Stimulated activated CD8-positive, alpha-beta memory T cell treated with anti-CD3 and anti-CD28 coated beads, Interleukin-12 subunit alpha, Interleukin-12 subunit beta, amount 100 ng/mL, for 1 hour (primary cell): ENCODE measurements at regions not wholly inside any gene's neighbourhood (a gene's known extent, or its start where the extent isn't known, plus 50 kb on each side); places are given as distances from the start of the nearest gene placed in this dataset.

Experiments used
- DNase-seq: peaks from one replicate; pipeline ENCODE4 v3.0.0-alpha.2; 2020; ENCODE audit warnings: low read depth

DNA sequence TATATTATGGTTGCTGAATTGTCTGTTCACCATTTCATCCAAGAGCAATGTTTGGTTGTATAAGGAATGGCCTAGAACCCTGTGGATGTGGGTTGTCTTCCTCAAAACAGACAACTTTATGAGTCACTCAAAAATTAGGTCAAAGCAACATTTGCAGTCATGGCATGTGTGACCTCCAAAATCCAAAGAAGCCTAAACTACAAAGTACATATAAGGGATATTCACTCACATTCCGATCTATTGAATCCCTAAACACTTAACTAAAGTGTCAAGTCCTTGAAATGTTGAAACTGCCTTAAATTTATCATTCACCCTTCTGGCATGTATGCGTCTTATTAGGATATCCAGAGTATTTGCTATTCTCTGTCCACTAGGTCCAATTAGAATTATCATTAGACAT, 491.5 kb downstream of the NUF2 start:
- DNase-seq: no peak

DNA sequence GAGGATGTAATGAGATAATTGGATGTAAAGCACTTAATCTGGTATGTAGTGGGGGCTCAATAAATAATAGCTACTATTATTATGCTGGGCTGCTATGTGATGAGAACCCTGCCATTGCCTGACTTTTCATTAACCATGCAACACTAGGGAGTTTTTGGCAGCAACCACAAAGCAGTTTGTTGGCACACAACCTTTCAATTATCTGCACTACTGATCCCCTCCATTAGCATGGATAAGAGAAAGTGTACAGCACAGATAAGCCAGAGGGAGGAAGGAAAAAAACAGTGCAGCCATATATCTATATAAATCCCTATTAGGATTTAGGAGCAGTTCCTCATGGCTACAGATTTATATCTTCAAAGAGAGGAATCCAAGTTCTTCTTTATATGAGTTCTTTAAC, 498.5 kb downstream of the NUF2 start:
- DNase-seq: no peak

DNA sequence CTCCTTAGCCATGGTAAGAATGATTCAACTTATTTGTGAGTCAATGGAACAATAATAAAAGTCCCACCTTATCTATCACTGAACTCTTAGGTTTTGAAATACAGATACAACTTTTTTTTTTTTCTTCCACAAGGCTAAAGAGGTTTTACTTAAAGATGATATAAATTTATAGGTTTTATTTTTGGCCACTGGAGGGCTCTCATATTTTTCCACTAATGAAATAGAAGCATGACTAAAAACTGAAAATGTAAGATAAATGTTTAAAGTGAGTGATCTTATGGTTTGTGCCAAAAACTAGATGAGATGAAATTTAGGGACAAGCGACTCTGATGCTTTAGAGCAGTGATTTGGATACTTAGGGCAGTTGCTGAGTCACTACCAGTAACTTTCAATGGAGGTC, 499.0 kb downstream of the NUF2 start:
- DNase-seq: no peak

GRCh38 chr1:163821679-163822078, 499.9 kb downstream of the NUF2 start:
- no peak for DNase-seq

GRCh38 chr1:163823017-163823416, 501.3 kb downstream of the NUF2 start:
- DNase-seq: no peak

DNA sequence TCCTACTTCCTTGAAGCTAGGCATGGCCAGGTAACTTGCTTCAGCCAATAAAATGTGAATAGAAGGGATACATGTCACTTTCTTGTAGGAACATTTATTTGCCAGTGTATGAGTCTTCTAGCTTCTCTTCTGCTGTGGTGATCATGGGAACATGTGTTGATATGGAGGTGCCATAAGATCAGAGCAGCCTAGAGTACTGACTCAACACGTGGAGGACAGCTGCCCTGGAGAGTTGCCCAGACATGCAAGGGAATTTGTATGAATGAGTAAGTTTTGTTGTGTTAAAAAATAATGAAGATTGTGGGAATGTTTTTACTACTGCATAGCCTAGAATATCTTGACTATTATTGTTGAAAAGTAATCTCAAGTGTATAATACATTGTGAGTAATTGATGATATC, 502.3 kb downstream of the NUF2 start:
- no peak for DNase-seq

DNA sequence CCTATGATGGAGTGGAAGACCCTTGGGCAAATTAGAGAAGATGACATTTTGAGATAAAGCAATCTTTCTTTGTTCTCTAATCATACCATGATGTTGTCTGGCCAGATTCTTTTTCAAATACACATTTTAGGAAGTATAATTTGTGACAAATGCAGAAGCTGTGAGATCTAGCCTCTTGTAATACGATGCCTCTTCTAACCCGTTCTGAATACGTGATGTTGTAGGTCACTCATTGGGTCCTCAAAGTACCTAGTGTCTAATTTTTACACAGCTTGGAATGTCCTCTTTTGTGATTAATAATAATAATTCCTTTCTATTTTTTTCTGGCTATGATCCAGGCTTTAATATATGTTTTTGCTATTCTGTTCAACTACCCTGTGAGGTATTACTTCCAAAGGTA, 502.7 kb downstream of the NUF2 start:
- DNase-seq: no peak

DNA sequence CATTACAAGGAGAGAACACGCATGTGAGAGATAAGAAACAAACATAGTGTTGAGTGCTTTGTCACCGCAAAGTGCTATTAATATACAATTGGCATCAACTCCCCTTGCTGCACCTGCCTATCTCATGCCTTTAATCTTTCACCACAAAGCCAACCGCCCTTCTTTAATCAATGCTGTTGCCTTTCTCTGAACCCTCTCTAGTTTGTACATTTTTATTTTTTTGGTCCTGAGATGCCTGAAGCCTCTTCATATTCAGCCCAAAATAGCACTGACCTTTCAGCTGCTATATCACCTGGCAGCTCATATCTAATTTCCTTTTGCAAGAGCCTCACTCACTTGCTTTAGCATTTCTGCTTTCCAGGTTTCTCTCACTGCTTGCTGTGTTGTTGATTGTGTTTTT, 504.7 kb downstream of the NUF2 start:
- DNase-seq: no peak

GRCh38 chr1:163834778-163835177, 513.0 kb downstream of the NUF2 start:
- no peak for DNase-seq

GRCh38 chr1:163836481-163836880, 514.7 kb downstream of the NUF2 start:
- DNase-seq: no peak

- no peak for DNase-seq
Observed at GRCh38 chr1:163837206-163837605, 515.5 kb downstream of the NUF2 start.

DNA sequence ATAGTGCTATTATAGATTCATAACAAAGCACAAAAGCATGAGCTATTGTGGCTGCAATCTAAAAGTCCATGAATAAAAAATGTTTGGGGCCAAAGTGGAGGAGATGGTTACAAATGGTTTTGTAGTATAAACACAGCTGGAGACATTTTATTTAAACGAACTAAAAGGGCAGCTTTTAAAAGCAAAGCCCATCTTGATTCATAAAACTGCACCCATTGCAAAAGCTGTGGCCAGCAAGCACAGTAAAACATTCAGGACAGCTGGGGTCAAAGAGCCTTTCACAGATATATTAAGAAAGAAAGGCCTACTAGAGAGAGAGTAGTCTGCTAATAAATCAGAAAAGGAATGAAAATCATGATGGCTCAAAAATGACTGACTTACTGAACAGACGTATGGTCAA, 520.8 kb downstream of the NUF2 start:
- DNase-seq: no peak

- DNase-seq: no peak
Observed at GRCh38 chr1:163844459-163844858, 522.7 kb downstream of the NUF2 start.

GRCh38 chr1:163845279-163845678, 523.5 kb downstream of the NUF2 start:
- no peak for DNase-seq

- DNase-seq: no peak
Observed at GRCh38 chr1:163863731-163864130, 542.0 kb downstream of the NUF2 start.

- no peak for DNase-seq
Observed at GRCh38 chr1:163864207-163864606, 542.5 kb downstream of the NUF2 start.

GRCh38 chr1:163866564-163866963, 544.8 kb downstream of the NUF2 start:
- DNase-seq: no peak

GRCh38 chr1:163870666-163871065, 548.9 kb downstream of the NUF2 start:
- DNase-seq: no peak

GRCh38 chr1:163872067-163872466, 550.3 kb downstream of the NUF2 start:
- no peak for DNase-seq

- DNase-seq: no peak
Observed at GRCh38 chr1:163874070-163874469, 552.3 kb downstream of the NUF2 start.

- no peak for DNase-seq
Observed at GRCh38 chr1:163875200-163875926, 553.6 kb downstream of the NUF2 start.

DNA sequence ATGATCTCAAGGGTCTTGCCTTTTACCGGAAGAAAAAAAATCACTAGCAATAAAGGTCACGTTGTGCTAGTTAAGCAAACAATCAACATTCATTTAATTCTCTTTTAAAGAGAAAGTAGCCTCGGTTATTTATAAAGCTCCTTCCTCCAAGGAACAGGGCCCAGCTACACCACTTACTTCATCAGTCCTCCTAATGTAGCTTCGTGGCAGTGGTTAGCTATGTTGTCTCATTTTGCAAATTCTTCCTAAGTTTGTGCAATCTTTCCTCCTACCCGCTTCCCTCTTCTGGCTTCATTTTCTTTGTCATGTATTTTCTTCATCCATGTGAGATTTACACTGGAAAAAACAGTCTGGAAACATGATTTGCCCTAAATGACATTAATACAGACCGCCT, 554.2 kb downstream of the NUF2 start:
- DNase-seq: no peak

DNA sequence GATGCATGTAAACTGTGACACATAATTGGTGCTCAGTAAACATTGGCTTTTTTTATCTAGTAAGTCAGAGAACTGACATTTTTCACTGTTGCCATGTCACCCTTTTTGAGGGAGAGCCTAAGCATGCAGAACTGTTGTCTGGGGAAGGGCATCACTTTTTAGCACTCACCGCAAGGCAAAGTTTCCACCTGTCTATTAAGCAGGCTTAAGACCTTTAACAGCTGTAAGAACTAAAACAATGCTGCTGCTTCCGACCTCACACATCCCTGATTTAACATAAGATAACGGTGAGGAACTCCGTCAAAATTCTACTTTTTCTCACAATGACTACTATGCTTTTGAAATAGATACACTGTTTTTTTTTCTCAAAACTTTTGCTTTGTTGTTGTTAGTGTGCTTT, 554.8 kb downstream of the NUF2 start:
- DNase-seq: no peak

- no peak for DNase-seq
Observed at GRCh38 chr1:163877016-163877415, 555.3 kb downstream of the NUF2 start.

GRCh38 chr1:163885510-163885909, 563.8 kb downstream of the NUF2 start:
- DNase-seq: no peak
